Loucy (cell line): ENCODE measurements at regions not wholly inside any gene's neighbourhood (a gene's known extent, or its start where the extent isn't known, plus 50 kb on each side); places are given as distances from the start of the nearest gene placed in this dataset.

Source experiments
- H2AFZ ChIP-seq: fragments of 200-600 bp; sonication (generic); 2 replicates; pipeline ENCODE4 v1.6.0; 2016; ENCODE audit warnings: antibody characterized with exemption, mild to moderate bottlenecking, low read length, moderate library complexity
- H3F3A ChIP-seq: fragments of 200-600 bp; 2 replicates; pipeline ENCODE4 v1.6.0; 2016; ENCODE audit warnings: antibody characterized with exemption, low read depth, mild to moderate bottlenecking
- H3K27me3 ChIP-seq: fragments of 200-600 bp; sonication (generic); 2 replicates; pipeline ENCODE4 v1.6.1; 2014; ENCODE audit warnings: low read length, mild to moderate bottlenecking; ENCODE audit not compliant: insufficient read depth, poor library complexity, severe bottlenecking
- H3K36me3 ChIP-seq: fragments of 200-600 bp; sonication (generic); 2 replicates; pipeline ENCODE4 v1.6.1; 2016; ENCODE audit warnings: low read length; ENCODE audit not compliant: insufficient read depth
- H3K4me1 ChIP-seq: fragments of 200-600 bp; sonication (generic); 2 replicates; pipeline ENCODE4 v1.5.1; 2014; ENCODE audit warnings: low read length, mild to moderate bottlenecking; ENCODE audit not compliant: insufficient read depth, poor library complexity, severe bottlenecking
- H3K4me2 ChIP-seq: fragments of 200-600 bp; sonication (generic); 2 replicates; pipeline ENCODE4 v1.6.0; 2014; ENCODE audit warnings: antibody characterized with exemption, low read length, low read depth, mild to moderate bottlenecking; ENCODE audit not compliant: poor library complexity, severe bottlenecking
- H3K4me3 ChIP-seq: fragments of 200-600 bp; sonication (generic); 2 replicates; pipeline ENCODE4 v1.5.1; 2014; ENCODE audit warnings: low read length, mild to moderate bottlenecking, mixed read lengths; ENCODE audit not compliant: poor library complexity, severe bottlenecking
- H3K79me2 ChIP-seq: fragments of 200-600 bp; sonication (generic); 2 replicates; pipeline ENCODE4 v1.6.1; 2014; ENCODE audit warnings: low read length; ENCODE audit not compliant: insufficient read depth
- H3K9ac ChIP-seq: fragments of 200-600 bp; sonication (generic); 2 replicates; pipeline ENCODE4 v1.6.0; 2014; ENCODE audit warnings: mild to moderate bottlenecking, low read depth, low read length, moderate library complexity; ENCODE audit not compliant: poor library complexity, severe bottlenecking
- H3K9me2 ChIP-seq: fragments of 200-600 bp; sonication (generic); replicated peaks from 2 replicates; pipeline ENCODE4 v1.6.1; 2016; ENCODE audit warnings: low read depth, low read length, mixed read lengths
- H3K9me3 ChIP-seq: fragments of 200-600 bp; sonication (generic); 2 replicates; pipeline ENCODE4 v1.6.1; 2014; ENCODE audit warnings: mild to moderate bottlenecking, antibody characterized with exemption, low read length, low read depth; ENCODE audit not compliant: insufficient read depth
- H4K20me1 ChIP-seq: fragments of 200-600 bp; sonication (generic); 2 replicates; pipeline ENCODE4 v1.6.0; 2014; ENCODE audit warnings: antibody characterized with exemption, low read length, mild to moderate bottlenecking; ENCODE audit not compliant: insufficient read depth, poor library complexity, severe bottlenecking
- EZH2phosphoT487 ChIP-seq: fragments of 200-600 bp; IDR thresholded peaks from 2 replicates; pipeline ENCODE4 v1.6.1; 2018; ENCODE audit warnings: antibody characterized with exemption, mild to moderate bottlenecking, moderate library complexity, borderline replicate concordance
- TF ChIP-seq, protein P1 (sequence below): fragments of 200-600 bp; sonication (generic); conservative IDR thresholded peaks from 2 replicates; pipeline ENCODE4 v1.5.1; 2014; ENCODE audit warnings: mild to moderate bottlenecking, antibody characterized with exemption, low read length

DNA sequence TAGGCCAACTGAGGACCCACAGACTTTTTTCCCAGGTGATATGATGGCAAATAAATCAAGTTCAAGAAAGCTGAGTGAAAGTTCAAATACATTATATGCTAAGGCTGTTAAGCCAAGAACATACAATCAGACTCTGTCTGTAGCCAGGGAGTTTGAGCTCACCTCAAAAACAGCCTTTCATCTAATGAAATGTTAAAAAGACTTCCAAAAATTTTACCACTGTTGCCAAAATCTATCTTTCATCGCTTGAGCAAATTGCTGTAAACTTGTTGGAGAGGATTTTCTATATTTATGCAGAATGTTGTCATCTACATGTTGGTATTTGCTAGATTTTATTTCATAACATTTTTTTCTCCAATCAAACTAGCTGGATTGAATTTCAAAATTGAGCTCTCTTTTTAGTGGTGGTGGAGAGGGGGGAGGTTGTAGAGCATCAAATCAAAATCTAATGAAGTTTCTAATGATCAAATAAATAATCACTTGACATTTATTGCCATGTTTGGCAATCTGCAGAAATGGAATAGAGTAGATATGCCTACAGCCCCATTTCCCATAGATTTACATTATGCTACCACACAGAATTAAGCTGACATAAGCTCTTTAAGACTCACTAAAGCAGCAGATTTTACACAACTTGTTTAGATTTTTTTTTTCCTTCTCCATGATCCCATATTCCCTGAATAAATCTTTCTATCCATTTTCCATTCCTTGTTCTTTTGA lies 828.9 kb upstream of the ZNF608 start:
- Histone ChIP-seq H3K9me2 (no peaks in the 10 kb centered on the region), H3K27me3 (no peaks in the 10 kb centered on the region), H3K36me3 (no peaks in the 10 kb centered on the region), H3K9ac (no peak overlapping the region), H3F3A (no peaks in the 10 kb centered on the region), H3K4me1 (no peaks in the 10 kb centered on the region), H3K9me3 (no peaks in the 10 kb centered on the region), H3K79me2 (no peaks in the 10 kb centered on the region), H3K4me2 (peak overlapping the region; percentile 20), H4K20me1 (no peaks in the 10 kb centered on the region), H3K4me3 (no peak overlapping the region), H2AFZ (no peak overlapping the region)
- no peak for TF ChIP-seq EZH2phosphoT487
- TF ChIP-seq, protein P1, sequence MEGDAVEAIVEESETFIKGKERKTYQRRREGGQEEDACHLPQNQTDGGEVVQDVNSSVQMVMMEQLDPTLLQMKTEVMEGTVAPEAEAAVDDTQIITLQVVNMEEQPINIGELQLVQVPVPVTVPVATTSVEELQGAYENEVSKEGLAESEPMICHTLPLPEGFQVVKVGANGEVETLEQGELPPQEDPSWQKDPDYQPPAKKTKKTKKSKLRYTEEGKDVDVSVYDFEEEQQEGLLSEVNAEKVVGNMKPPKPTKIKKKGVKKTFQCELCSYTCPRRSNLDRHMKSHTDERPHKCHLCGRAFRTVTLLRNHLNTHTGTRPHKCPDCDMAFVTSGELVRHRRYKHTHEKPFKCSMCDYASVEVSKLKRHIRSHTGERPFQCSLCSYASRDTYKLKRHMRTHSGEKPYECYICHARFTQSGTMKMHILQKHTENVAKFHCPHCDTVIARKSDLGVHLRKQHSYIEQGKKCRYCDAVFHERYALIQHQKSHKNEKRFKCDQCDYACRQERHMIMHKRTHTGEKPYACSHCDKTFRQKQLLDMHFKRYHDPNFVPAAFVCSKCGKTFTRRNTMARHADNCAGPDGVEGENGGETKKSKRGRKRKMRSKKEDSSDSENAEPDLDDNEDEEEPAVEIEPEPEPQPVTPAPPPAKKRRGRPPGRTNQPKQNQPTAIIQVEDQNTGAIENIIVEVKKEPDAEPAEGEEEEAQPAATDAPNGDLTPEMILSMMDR, result no peak

DNA sequence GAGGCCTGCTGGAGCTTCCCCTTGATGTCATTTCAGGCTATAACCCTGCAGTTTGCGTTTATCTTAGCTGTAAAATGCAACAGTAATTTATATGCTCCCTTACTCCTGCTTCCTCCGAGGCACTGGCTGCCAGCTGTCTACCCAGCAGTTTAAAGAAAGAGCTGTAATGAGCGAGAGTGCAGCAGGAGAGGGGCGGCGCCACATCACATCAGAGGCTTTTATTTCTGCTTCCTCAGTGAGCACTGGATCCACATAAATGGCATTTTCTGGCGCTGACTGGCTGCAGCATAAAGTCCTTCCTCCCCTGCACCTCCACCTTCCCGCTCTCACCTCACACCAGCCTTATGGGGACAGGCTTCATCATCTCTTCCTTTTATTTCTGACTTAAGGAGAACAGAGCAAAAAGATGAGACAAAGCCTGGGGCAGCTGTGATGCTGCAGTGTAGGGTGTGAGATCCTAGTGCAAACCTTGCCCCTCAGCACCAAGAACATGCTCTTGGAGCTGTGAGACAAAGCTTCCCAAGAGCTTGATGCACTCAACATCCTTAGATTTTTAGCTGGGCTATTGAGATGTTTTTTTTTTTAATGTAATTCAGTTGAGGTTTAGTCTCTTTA lies 829.6 kb upstream of the ZNF608 start:
- no peaks in the 10 kb centered on the region for H3K9me3 ChIP-seq
- no peak overlapping the region for H3K9ac ChIP-seq
- no peaks in the 10 kb centered on the region for H3K9me2 ChIP-seq
- TF ChIP-seq EZH2phosphoT487, result no peak
- TF ChIP-seq, protein P1, result no peak
- H3K27me3 ChIP-seq, result no peaks in the 10 kb centered on the region
- H3K4me3 ChIP-seq, result no peak overlapping the region
- no peaks in the 10 kb centered on the region for H4K20me1 ChIP-seq
- no peak overlapping the region for H2AFZ ChIP-seq
- H3K79me2 ChIP-seq, result no peaks in the 10 kb centered on the region
- H3K4me1 ChIP-seq, result no peaks in the 10 kb centered on the region
- peak overlapping the region; percentile 20 for H3K4me2 ChIP-seq
- H3F3A ChIP-seq, result no peaks in the 10 kb centered on the region
- no peaks in the 10 kb centered on the region for H3K36me3 ChIP-seq

DNA sequence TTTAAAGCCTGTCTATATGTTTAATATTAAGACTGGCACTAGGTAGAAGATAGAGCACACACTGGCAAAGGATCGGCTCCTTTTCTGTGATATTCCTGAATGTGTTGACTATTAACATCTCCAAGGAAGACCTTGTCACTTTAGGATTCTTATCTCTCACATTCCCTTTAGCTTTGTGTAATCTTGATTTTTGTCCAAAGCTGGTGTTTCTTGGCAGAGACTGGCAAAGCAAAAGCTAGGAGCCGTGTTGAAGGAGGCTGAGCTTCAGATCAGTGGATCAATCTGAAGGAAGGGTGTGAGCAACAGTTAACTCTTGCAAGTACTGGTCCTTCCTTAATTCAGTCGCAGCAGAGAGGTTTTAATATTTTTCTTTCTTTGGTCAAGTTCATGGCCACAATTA lies 830.4 kb upstream of the ZNF608 start:
- H3K9me2 ChIP-seq, result no peaks in the 10 kb centered on the region
- no peaks in the 10 kb centered on the region for H4K20me1 ChIP-seq
- TF ChIP-seq, protein P1, result no peak
- no peak for TF ChIP-seq EZH2phosphoT487
- no peaks in the 10 kb centered on the region for H3K9me3 ChIP-seq
- H3F3A ChIP-seq, result no peaks in the 10 kb centered on the region
- no peaks in the 10 kb centered on the region for H3K79me2 ChIP-seq
- no peak overlapping the region for H2AFZ ChIP-seq
- no peaks in the 10 kb centered on the region for H3K36me3 ChIP-seq
- H3K4me1 ChIP-seq, result no peaks in the 10 kb centered on the region
- H3K27me3 ChIP-seq, result no peaks in the 10 kb centered on the region
- no peak overlapping the region for H3K4me2 ChIP-seq
- H3K4me3 ChIP-seq, result no peak overlapping the region
- no peak overlapping the region for H3K9ac ChIP-seq
